Forelimb muscle (tissue), 1 donor: ENCODE measurements at regions not wholly inside any gene's neighbourhood (a gene's known extent, or its start where the extent isn't known, plus 50 kb on each side); places are given as distances from the start of the nearest gene placed in this dataset.

Source experiments
- DNase-seq: peaks from one replicate; pipeline ENCODE4 v3.0.0-alpha.2; 2013; ENCODE audit warnings: low read depth

DNA sequence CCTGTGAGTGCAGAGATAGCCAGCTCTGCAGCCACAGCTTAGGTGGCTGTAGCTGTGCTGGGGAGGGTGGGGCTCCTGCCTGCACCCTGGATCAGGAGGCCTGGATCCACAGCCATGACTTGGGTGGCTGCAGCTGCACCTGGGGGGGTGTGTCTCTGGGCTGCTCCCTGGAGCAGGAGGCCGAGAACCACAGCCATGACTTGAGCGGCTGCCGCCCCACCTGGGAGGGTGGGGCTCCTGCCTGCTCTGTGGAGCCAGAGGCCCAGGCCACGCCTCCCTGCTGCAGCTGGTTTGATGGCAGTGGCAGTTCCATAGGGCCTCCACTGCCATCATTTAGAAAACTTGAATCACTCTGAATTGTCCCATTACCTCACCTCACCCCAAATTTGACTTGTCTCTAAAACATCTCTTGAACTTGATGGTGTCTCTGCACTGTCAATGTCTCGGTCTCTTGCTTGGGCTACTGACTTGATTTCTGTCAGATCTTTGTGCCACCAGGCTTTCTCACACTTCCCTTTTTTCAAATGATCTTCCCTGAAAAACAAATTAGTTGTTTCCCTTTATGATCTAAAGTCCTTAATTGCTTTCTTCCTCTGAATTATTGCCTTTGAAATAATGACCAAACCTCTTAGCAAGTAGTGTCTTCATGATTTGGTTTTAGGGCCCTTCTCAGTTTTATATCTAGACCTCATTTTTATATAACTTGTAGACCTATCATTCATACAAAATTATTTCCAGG, 313.2 kb upstream of the MME start:
- DNase-seq = no peak

DNA sequence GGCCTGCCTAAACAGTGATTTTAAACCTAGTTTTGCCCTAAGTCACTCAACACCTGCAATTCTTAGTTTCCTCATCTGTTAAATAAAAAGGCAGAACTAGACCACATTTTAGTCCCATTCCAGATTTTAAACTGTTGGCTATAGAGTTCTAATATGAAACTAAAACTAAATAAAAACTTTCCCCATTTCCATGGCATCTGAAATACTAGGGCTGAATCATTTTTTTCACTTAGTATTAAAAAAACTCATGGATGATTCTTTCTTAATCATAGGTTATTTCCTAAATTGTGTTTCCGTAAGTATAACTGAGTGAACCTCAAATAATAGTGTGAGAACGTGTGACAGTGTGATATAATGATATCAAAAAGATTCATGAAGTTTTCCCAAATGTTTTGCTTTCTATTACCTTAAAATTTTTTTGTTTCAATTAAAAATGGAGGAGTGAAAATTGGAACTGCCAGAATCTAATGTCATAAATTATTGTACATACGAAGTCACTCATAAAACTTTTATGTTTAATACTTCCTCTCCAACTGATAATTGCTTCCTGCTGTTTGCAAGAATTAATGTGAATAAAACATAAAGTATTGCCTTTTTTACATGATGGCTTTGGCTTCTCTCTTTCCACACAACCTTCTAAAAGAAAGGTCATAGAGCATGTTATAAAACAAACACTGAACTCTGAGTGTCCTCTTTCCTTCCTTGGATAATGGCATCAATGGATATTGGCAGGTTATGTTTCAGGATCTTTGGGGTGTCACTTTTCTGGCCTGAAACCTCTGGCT, 315.1 kb upstream of the MME start:
- DNase-seq = no peak

GRCh38 chr3:154762486-154762885, 317.6 kb upstream of the MME start:
- DNase-seq = no peak

DNA sequence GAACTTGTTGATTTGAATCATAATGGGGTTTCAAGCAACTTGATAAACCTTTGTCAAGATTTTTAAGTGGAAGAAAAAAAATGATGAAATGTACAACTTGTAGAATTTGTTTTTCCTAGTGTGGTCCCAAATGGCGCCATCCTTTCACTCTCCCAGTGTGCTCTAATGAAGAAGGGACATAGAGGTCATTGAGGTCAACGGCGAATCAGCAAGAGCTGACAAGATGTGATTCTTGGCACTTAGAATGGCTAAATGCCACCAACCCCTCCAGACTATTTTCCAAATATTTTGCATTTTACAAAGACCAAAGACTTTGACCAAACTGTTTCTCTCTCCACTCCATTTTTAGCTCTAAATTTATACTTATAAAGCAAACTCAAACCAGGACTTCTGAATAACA, 320.2 kb upstream of the MME start:
- no peak for DNase-seq

- DNase-seq = no peak
Observed at GRCh38 chr3:154758109-154758868, 321.8 kb upstream of the MME start.

DNA sequence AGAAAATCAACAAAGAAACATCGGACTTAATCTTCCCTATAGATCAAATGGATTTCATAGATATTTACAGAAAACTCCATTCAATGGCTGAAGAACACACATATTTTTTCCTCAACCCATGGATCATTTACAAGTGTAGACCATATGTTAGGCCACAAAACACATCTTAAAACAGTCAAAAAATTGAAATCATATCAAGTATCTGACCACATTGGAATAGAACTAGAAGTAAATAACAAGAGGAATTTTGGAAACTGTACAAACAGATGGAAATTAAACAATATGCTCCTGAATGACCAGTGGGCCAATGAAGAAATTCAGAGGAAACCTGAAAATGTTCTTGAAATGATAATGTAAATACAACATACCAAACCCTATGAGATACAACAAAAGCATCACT, 323.1 kb upstream of the GPR149 start:
- no peak for DNase-seq

DNA sequence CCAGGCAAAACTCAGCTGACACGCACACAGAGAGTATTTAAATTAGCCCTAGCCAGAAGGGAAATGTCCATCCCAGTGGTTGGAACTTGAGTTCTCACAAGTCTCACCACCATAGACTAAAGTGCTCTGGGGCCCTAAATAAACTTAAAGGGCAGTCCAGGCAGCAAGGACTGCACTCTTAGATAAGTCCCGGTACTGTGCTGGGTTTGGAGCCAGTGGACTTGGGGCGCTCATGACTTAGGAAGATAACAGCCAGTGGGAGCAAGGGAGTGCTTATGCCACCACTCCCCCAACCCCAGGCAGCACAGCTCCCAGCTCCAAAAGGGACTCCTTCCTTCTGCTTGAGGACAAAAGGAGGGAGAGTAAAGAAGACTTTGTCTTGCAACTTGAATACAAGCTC, 319.5 kb upstream of the GPR149 start:
- no peak for DNase-seq

- DNase-seq = no peak
Observed at GRCh38 chr3:154745929-154746328, 315.9 kb upstream of the GPR149 start.

DNA sequence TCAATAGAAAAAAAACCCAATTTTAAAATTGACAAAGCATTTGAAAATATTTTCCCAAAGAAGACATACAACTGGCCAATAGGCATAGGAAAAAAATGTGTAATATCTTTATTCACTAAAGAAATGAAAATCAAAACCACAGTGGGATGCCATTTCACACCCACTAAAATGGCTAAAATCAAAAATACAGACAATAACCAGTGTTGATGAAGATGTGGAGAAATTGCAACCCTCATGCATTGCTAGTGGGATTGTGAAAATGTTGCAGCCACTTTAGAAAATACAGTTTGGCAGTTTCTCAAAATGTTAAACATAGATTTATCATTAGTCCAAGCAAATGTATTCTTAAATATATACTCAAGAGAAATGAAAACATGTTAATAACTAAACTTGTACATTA, 315.1 kb upstream of the GPR149 start:
- no peak for DNase-seq

GRCh38 chr3:154743418-154743817, 313.4 kb upstream of the GPR149 start:
- no peak for DNase-seq

GRCh38 chr3:154734468-154734867, 304.5 kb upstream of the GPR149 start:
- no peak for DNase-seq

GRCh38 chr3:154730186-154730585, 300.2 kb upstream of the GPR149 start:
- DNase-seq = peak; percentile 69

DNA sequence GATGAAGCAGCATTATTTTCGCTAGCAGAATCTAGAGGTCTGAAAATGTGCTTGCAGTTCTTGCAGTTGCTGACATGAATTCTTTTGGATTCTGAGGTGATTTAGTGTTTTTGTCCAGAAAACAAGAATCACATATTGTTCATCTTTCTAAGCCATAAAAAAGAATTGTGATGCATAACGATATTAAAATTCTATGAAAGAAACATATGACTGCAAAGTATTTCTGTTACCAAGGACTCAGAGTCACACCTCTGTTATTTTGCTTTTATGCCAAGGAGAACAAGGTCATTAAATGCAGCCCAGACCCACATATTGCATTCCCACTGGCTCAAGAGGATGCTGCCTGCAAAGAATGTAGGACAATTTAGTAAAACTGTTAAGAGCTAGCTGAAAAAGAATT, 299.8 kb upstream of the GPR149 start:
- peak; percentile 45 for DNase-seq

DNA sequence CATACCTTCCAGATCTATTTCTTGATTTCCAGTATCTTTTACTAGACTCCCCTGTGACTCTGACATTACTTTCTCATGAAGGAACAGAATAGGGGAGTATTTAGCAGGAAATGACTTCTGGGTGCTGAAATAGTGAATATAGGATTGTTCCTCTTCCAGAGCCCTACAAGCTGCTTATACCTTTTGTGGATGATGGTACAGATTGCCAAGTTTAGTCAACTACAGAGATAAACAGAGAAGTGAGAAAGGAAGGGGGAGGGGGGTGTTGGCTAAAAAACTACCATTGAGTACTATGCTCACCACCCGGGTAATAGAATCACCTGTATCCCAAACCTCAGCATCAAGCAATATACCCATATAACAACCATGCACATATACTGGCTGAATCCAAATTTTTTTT, 298.3 kb upstream of the GPR149 start:
- DNase-seq = no peak

DNA sequence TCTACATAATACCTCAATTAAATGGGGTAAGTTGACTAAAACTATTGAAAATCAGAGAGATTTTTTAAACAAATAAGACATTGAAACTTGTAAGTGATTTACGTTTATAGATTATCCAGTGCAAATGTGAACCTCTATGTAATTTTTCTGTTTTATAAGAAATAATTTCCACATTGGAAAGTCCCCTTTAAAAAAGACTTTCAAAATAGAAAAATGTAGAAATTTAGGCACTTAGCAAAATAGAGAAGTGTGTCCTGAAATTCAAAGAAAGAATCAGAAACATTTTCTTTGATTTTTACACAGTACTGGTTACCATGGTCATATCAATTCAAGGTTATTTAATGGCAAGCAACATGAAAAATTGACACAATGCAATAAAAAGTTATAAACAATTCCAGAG, 290.9 kb upstream of the GPR149 start:
- no peak for DNase-seq

DNA sequence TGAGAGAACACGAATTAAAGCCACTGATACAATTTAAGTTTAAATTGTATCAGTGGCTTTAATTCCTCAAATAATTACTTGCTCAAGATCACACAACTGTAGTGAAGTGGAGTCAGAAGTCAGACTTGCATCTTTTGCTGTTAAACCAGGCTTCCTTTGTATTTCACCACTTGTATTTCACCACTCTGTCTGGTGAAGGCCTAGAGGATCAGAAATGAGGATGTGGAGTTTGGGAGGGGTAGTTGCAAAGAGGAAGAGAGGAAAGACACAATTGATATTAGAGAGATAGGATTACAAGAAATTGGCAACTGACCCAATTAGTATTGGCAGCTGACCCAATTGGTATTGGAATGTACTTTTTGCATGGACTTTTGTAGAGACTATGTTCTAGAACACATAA, 288.1 kb upstream of the GPR149 start:
- no peak for DNase-seq

DNA sequence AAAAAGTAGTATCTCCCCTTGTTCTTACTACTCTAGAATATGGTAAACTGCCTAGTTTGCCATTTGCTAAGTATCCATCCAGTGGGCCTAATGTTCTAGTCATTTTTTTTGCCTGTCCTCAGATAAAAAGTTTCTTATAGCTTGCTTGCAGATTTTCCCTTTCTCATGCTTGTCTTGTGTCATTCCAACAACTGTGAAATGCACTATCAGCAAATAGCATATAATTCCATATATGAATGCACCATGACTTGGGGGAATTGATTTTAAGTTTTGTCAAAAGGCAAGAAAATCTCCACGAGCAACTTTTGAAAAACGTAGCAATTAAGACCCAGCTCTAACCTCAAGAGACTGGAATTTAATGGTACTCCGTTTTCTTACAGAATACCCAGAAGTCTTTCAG, 286.2 kb upstream of the GPR149 start:
- DNase-seq = no peak

- DNase-seq = no peak
Observed at GRCh38 chr3:154708554-154708953, 278.6 kb upstream of the GPR149 start.

DNA sequence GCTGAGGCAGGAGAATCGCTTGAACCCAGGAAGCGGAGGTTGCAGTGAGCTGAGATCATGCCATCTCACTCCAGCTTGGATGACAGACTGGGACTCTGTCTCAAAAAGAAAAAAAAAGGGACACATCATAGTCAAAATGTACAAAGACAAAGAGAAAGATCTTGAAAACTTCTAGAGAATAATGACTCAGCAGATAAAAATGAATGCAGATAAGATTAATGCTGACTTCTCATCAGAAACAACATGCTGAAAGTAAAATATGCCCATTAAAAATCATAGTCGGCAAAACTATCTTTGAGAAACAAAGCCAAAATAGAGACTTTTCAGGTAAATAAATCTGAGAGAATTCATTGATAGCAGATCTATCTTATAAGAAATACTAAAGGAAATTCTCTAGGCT, 271.1 kb upstream of the GPR149 start:
- no peak for DNase-seq

- DNase-seq = no peak
Observed at GRCh38 chr3:154690413-154690812, 260.4 kb upstream of the GPR149 start.

- no peak for DNase-seq
Observed at GRCh38 chr3:154684440-154684839, 254.4 kb upstream of the GPR149 start.

GRCh38 chr3:154684021-154684420, 254.0 kb upstream of the GPR149 start:
- DNase-seq = no peak
